GM23338 (cell line): ENCODE measurements at regions not wholly inside any gene's neighbourhood (a gene's known extent, or its start where the extent isn't known, plus 50 kb on each side); places are given as distances from the start of the nearest gene placed in this dataset.

ENCODE experiments used
- ATAC-seq: fragments of 200-7000 bp; cut with Tn5 transposase; 3 replicates; pipeline ENCODE4 v1.9.1; 2020
- DNase-seq: peaks from one replicate; pipeline ENCODE4 v3.0.0-alpha.2; 2015; ENCODE audit warnings: low spot score
- H2AFZ ChIP-seq: fragments of 200-600 bp; sonication (generic); 2 replicates; pipeline ENCODE4 v1.8.0; 2016; ENCODE audit warnings: antibody characterized with exemption, mild to moderate bottlenecking, moderate library complexity
- H3F3A ChIP-seq: fragments of 200-600 bp; sonication (generic); replicated peaks from 2 replicates; pipeline ENCODE4 v1.8.0; 2017; ENCODE audit warnings: antibody characterized with exemption, mixed run types, low read depth
- H3K27ac ChIP-seq: fragments of 200-600 bp; sonication (generic); 2 replicates; pipeline ENCODE4 v1.6.1; 2016; ENCODE audit warnings: low read depth
- H3K27me3 ChIP-seq: fragments of 200-600 bp; sonication (generic); 2 replicates; pipeline ENCODE4 v1.8.0; 2016; ENCODE audit warnings: mild to moderate bottlenecking, mixed run types, moderate library complexity; ENCODE audit not compliant: insufficient read depth
- H3K36me3 ChIP-seq: fragments of 200-600 bp; sonication (generic); 2 replicates; pipeline ENCODE4 v1.8.0; 2016; ENCODE audit warnings: mild to moderate bottlenecking; ENCODE audit not compliant: insufficient read depth
- H3K4me1 ChIP-seq: fragments of 200-600 bp; sonication (generic); 2 replicates; pipeline ENCODE4 v1.8.0; 2016; ENCODE audit warnings: mild to moderate bottlenecking, moderate library complexity; ENCODE audit not compliant: insufficient read depth
- H3K4me2 ChIP-seq: fragments of 200-600 bp; sonication (generic); 2 replicates; pipeline ENCODE4 v1.7.1; 2017; ENCODE audit warnings: mixed run types
- H3K4me3 ChIP-seq: fragments of 200-600 bp; sonication (generic); 2 replicates; pipeline ENCODE4 v1.6.1; 2016; ENCODE audit warnings: mixed run types
- H3K79me2 ChIP-seq: fragments of 200-600 bp; sonication (generic); replicated peaks from 2 replicates; pipeline ENCODE4 v1.8.0; 2017; ENCODE audit warnings: mild to moderate bottlenecking; ENCODE audit not compliant: insufficient read depth
- H3K9me2 ChIP-seq: fragments of 200-600 bp; sonication (generic); 2 replicates; pipeline ENCODE4 v1.8.0; 2017; ENCODE audit not compliant: insufficient read depth
- H4K20me1 ChIP-seq: fragments of 200-600 bp; sonication (generic); replicated peaks from 2 replicates; pipeline ENCODE4 v1.8.0; 2017; ENCODE audit warnings: mild to moderate bottlenecking; ENCODE audit not compliant: insufficient read depth
- H3K27ac Mint-ChIP-seq: 2 replicates; pipeline ENCODE4 v1.8.0; 2020; ENCODE audit warnings: inconsistent platforms, mild to moderate bottlenecking, moderate library complexity, mixed read lengths
- H3K27me3 Mint-ChIP-seq: 3 replicates; pipeline ENCODE4 v1.8.0; 2022; ENCODE audit warnings: low read depth, mild to moderate bottlenecking, moderate library complexity, mixed read lengths, inconsistent platforms; ENCODE audit not compliant: insufficient read depth, poor library complexity
- H3K36me3 Mint-ChIP-seq: 3 replicates; pipeline ENCODE4 v1.8.0; 2021; ENCODE audit warnings: low read depth, mild to moderate bottlenecking, inconsistent platforms, moderate library complexity, mixed read lengths
- H3K4me1 Mint-ChIP-seq: 3 replicates; pipeline ENCODE4 v1.8.0; 2020; ENCODE audit warnings: mild to moderate bottlenecking, inconsistent platforms, mixed read lengths
- H3K4me3 Mint-ChIP-seq: 3 replicates; pipeline ENCODE4 v1.8.0; 2021; ENCODE audit warnings: moderate library complexity, mild to moderate bottlenecking, inconsistent platforms, mixed read lengths
- H3K9me3 Mint-ChIP-seq: 3 replicates; pipeline ENCODE4 v1.8.0; 2020; ENCODE audit warnings: moderate library complexity, mild to moderate bottlenecking, inconsistent platforms, mixed read lengths
- CREB1 ChIP-seq: fragments of 250-450 bp; sonication (Bioruptor Pico); IDR thresholded peaks from 2 replicates; pipeline ENCODE4 v1.5.0; 2020; ENCODE audit warnings: low read depth, mild to moderate bottlenecking, moderate library complexity
- EZH2phosphoT487 ChIP-seq: fragments of 200-600 bp; sonication (generic); IDR thresholded peaks from one replicate; pipeline ENCODE4 v1.8.1; 2018; ENCODE audit warnings: antibody characterized with exemption; ENCODE audit not compliant: unreplicated experiment
- ZNF114 ChIP-seq: fragments of 250-450 bp; sonication (Bioruptor Pico); IDR thresholded peaks from 2 replicates; pipeline ENCODE4 v1.5.0; 2020; ENCODE audit warnings: mild to moderate bottlenecking, moderate library complexity
- TF ChIP-seq, protein P1 (sequence below), 2 experiments: fragments of 200-600 bp in 1 of 2; sonication (generic) in 1 of 2; conservative IDR thresholded peaks; 2 replicates each; pipeline versions ENCODE4 v1.5.1 to v1.6.1; 2016 to 2017; ENCODE audit warnings: antibody characterized with exemption in 2 of 2, low read depth in 2 of 2, mild to moderate bottlenecking in 2 of 2, moderate library complexity in 1 of 2
- TF ChIP-seq, protein P2 (sequence below): IDR thresholded peaks from one replicate; pipeline ENCODE4 v1.6.1; 2018; ENCODE audit warnings: antibody characterized with exemption; ENCODE audit not compliant: unreplicated experiment

DNA sequence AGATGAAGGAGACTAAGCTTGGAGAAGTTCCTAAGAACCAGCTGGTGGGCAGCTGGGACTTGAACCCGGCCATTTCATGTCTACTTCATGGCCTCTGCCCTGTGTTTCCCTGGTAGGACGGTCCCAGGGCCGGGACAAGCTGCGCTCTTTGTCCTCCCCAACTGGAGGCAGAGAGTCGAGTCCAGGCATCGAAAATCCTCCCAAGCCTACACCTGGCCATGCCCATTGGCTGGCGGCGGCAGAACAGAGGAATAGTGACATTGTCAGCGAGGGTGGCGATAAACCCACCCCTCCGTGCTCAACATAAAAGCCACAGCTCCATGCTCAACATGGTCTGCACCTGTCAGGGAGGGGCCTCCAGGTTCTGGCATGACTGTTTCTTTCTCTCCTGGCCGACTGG is 77.7 kb downstream of the RBFOX3 start (continued):
- TF ChIP-seq, protein P1, sequence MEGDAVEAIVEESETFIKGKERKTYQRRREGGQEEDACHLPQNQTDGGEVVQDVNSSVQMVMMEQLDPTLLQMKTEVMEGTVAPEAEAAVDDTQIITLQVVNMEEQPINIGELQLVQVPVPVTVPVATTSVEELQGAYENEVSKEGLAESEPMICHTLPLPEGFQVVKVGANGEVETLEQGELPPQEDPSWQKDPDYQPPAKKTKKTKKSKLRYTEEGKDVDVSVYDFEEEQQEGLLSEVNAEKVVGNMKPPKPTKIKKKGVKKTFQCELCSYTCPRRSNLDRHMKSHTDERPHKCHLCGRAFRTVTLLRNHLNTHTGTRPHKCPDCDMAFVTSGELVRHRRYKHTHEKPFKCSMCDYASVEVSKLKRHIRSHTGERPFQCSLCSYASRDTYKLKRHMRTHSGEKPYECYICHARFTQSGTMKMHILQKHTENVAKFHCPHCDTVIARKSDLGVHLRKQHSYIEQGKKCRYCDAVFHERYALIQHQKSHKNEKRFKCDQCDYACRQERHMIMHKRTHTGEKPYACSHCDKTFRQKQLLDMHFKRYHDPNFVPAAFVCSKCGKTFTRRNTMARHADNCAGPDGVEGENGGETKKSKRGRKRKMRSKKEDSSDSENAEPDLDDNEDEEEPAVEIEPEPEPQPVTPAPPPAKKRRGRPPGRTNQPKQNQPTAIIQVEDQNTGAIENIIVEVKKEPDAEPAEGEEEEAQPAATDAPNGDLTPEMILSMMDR (conservative IDR thresholded peaks at IDR 0.05; ENCODE audit: low read depth in 2 of 2): no peak

DNA sequence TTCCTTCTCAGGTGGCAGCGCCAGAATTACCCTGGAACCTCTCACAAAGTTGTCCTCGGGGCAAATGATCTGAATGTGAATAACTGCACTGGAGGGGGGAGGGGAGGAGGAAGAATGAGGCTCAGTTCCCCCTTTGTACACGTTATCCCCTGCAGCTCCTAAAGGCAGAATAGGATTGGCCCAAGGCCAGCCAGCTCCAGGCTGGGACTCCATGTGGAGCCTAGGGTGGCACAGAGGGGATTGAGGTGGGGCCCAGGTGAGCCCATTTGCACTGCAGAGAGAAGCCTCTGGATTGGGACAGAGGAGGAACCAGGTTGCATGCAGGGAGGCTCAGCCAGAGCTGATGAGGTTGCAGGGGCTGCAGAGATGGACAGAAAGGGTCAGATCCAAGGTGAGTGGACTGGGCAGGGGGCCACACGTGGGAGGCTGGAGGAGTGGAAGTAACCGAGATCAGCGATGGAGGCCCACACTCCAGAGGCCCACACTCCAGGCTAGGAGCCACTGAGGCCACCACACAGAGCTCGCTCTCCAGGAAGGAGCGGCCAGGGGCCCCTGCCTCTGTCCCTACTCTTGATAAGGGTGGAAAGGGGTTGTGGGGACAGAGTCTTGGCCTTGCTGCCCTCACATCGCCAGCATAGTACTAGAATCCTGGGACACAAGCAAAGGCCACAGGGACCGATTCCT is 78.6 kb downstream of the RBFOX3 start:
- H3K9me2 ChIP-seq: 0 out of 2 replicates have a peak, but pooled peaks cover 8% of the 10 kb centered on the region
- H4K20me1 ChIP-seq: no peaks in the 10 kb centered on the region
- no peak overlapping the region for H3K27ac ChIP-seq
- no peaks in the 10 kb centered on the region for H3K79me2 ChIP-seq
- H3K4me1 ChIP-seq: peaks cover 6% of the 10 kb centered on the region; the same call in 1 of the 2 replicates
- ATAC-seq (peak; percentile 59), DNase-seq (no peak)
- no peak overlapping the region for H3K4me3 Mint-ChIP-seq
- no peaks in the 10 kb centered on the region for H3K27me3 ChIP-seq
- no peak overlapping the region for H3K4me2 ChIP-seq
- H3K36me3 Mint-ChIP-seq: no peaks in the 10 kb centered on the region
- no peaks in the 10 kb centered on the region for H3K9me3 Mint-ChIP-seq
- H3K4me1 Mint-ChIP-seq: peaks cover 37% of the 10 kb centered on the region
- no peaks in the 10 kb centered on the region for H3K36me3 ChIP-seq
- H2AFZ ChIP-seq: peak overlapping the region; percentile 43; the same call in 1 of the 2 replicates
- no peaks in the 10 kb centered on the region for H3F3A ChIP-seq
- TF ChIP-seq, protein P2, sequence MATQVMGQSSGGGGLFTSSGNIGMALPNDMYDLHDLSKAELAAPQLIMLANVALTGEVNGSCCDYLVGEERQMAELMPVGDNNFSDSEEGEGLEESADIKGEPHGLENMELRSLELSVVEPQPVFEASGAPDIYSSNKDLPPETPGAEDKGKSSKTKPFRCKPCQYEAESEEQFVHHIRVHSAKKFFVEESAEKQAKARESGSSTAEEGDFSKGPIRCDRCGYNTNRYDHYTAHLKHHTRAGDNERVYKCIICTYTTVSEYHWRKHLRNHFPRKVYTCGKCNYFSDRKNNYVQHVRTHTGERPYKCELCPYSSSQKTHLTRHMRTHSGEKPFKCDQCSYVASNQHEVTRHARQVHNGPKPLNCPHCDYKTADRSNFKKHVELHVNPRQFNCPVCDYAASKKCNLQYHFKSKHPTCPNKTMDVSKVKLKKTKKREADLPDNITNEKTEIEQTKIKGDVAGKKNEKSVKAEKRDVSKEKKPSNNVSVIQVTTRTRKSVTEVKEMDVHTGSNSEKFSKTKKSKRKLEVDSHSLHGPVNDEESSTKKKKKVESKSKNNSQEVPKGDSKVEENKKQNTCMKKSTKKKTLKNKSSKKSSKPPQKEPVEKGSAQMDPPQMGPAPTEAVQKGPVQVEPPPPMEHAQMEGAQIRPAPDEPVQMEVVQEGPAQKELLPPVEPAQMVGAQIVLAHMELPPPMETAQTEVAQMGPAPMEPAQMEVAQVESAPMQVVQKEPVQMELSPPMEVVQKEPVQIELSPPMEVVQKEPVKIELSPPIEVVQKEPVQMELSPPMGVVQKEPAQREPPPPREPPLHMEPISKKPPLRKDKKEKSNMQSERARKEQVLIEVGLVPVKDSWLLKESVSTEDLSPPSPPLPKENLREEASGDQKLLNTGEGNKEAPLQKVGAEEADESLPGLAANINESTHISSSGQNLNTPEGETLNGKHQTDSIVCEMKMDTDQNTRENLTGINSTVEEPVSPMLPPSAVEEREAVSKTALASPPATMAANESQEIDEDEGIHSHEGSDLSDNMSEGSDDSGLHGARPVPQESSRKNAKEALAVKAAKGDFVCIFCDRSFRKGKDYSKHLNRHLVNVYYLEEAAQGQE: no peak
- TF ChIP-seq ZNF114 (no peak), EZH2phosphoT487 (no peak), CREB1 (CRISPR knock-in tag) (no peak)
- peaks cover 7% of the 10 kb centered on the region for H3K27me3 Mint-ChIP-seq
- no peak overlapping the region for H3K27ac Mint-ChIP-seq
- H3K4me3 ChIP-seq: no peak overlapping the region
